Tongue (tissue), 2 donors: ENCODE measurements at regions not wholly inside any gene's neighbourhood (a gene's known extent, or its start where the extent isn't known, plus 50 kb on each side); places are given as distances from the start of the nearest gene placed in this dataset. TPM values are rescaled to one million over a fixed set of nuclear protein-coding genes. Genes with fewer than 3 reads are reported as not detected.

Experiments used
- DNase-seq: peaks from one replicate; pipeline ENCODE4 v3.0.0-alpha.2; 2015
- small RNA-seq: library from RNA; depleted of rRNA; stranded (forward); fragments of <200 nt; gene quantifications from one replicate; pipeline ENCODE3, GENCODE V24; 2014; ENCODE audit warnings: low replicate concordance

- DNase-seq: no peak
These were observed 83.2 kb upstream of the RAP2B start for GRCh38 chr3:153078826-153079225.

- DNase-seq: no peak
These were observed 82.6 kb upstream of the RAP2B start for GRCh38 chr3:153079386-153079785.

DNA sequence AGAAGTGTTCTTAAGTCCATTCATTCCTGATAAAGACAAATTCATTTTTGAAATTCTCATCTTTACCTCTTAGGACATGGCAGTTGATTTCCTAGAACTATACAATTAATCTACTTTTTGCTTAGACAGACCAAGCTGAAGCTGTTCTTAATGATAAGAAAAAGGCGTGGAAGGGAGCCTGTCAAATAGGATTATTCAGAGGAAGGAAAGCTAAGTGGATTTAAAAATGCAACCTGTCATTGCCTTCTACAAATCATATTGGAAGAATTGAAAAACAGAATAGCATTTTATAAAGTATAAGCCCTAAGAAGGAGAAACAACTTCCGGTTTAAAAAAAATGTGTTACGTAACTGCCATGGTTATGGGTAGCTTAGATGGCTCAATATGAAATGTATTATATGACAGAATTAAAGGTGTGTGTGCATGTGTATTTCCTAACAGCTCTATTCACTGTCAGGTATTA is 81.2 kb upstream of the RAP2B start:
- DNase-seq: no peak

DNA sequence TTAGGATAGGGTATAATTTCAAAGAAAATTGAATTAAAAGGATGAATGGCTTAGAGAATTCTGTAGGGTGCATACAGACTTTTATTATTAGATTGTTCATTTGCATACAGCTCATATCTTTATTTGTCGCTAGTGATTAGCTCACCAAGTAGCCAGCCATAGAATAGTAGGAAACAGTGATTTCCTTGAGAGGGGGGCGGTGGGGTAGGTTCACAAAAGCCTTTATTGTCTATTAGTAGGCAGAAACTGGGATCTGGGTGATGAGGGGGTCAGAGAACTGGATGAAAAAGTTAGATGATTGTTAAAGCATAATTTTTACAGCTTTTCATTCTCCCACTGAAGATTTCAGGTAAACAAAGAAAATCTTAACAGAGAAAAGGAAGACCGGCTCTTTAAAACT is 77.6 kb upstream of the RAP2B start:
- no peak for DNase-seq

- peak; percentile 63 for DNase-seq
These were observed 74.1 kb upstream of the RAP2B start for GRCh38 chr3:153087595-153088566.

DNA sequence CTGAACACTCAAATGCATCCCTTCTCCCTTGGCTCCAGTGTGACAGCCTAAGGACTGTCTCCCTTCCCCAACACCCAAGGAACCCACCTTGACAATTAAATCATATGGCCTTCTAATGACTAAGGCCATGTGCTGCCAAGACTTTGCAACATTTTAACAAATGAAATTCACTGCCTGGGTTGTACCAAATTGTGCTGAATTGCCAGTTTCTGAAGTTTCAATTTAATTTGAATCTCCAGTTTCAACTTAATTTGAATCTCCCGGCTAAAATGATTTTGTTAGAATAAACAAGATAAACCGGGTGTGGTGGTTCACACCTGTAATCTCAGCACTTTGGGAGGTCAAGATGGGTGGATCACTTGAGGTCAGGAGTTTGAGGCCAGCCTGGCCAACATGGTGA is 72.4 kb upstream of the RAP2B start:
- no peak for DNase-seq

DNA sequence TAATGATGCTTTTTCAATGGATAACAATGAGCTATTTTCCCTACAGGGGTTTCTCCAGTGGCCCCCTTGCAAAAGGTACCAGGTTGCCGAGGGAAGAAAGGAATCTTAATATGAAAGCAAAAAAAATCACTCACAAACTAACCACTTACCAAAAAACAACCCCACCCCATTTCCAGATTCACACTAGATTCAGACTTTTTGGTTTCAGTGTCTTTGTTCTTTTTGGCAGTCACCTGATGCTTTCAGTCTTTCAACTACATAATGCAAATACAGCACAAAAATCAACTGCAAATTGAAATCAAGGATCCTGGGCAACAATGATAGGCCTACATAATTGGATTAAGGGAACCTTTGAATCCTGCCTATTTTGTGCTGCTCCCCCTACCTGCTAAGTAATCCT is 71.1 kb upstream of the RAP2B start:
- no peak for DNase-seq

DNA sequence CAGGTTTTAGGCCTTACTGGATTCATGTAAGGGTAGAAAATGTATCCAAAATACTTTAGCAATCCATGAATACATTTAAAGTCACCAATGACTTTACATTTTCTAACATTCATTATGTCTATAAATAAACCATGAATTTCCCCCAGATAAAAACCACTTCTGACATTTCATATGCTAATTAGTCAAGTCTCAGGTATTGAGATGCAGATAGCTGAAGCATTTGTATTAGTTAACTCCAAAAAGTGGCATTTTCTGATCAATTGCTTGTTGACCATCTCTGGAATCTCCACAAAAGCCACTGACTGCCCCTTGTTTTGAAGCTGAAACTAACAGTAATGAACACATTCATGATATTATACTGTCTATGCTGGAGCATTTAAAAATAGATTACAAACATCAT is 68.4 kb upstream of the RAP2B start:
- no peak for DNase-seq

- DNase-seq: no peak
These were observed 67.6 kb upstream of the RAP2B start for GRCh38 chr3:153094386-153094785.

DNA sequence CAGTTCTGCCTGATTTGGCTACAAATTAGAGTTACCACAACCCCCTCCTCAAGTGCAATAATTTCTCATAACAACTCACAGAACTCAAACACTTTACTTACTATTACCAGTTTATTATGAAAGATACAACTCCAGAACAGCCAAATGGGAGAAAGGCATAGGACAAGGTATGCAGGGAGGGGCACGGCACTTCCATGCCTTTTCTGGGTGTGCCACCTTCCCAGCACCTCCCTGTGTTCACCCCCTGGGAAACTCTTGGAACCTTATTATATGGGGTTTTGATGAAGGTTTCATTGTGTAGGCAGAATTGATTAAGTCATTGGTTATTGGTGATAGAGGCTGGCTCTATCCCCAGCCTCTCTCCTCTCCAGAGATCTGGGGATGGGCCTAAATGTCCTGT is 66.6 kb upstream of the RAP2B start:
- no peak for DNase-seq

DNA sequence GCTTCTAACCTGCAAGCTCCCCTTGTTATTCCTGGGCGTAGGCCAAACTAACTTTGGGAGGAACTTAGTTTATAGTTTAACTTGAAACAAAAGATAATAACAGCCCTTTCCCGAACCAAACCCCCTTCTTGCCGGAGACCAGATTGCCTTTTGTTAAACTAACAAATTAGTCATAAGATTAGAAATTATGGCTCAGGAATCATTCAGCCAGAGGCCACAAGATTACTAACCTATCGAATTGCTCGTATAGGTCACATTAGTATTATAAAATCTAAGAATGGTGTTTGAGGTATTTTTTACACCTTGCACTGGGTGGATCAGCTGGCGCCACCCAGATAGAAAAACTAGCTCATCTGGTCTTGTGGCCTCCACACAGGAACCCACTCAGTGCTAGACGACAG is 65.3 kb upstream of the RAP2B start:
- DNase-seq: no peak

DNA sequence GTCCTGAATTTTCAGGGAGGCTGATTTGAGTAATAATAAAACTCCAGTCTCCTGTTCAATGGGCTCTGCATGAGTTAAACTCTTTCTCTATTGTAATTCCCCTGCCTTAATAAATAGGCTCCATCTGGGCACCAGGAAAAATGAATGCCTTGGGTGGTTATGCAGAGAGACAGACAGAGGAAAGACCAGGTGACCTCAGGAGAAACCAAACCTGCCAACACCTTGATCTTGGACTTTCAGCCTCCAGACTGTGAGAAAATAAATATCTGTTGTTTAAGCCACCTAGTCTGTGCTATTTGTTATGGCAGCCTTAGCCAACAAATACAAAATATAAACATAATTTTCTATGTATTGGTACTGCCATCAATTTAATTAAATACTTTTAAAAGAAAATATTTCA is 64.8 kb upstream of the RAP2B start:
- no peak for DNase-seq

- no peak for DNase-seq
These were observed 62.9 kb upstream of the RAP2B start for GRCh38 chr3:153099131-153099530.

- DNase-seq: no peak
These were observed 58.5 kb upstream of the RAP2B start for GRCh38 chr3:153103406-153103945.

DNA sequence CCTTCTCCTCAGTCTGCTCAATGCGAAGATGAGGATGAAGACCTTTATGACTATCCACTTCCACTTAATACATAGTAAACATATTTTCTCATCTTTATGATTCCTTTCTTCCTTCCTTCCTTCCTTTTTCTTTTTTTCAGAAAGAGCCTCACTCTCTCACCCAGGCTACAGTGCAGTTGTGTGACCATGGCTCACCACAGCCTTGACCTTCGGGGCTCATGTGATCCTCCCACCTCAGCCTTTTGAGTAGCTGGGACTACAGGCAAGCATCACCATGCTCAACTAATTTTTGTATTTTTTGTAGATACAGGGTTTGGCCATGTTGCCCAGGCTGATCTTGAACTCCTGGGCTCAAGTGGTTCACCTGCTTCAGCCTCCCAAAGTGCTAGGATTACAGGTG is 52.0 kb upstream of the RAP2B start:
- DNase-seq: no peak

- DNase-seq: no peak
These were observed 51.0 kb upstream of the RAP2B start for GRCh38 chr3:153111016-153111415.

Small RNA genes in the stretch of these regions (small RNA-seq; reads per million reads assigned to genes)
- gene HMGN2P13: not detected
